NCI-H1105 (cell line): ENCODE measurements at regions not wholly inside any gene's neighbourhood (a gene's known extent, or its start where the extent isn't known, plus 50 kb on each side); places are given as distances from the start of the nearest gene placed in this dataset.
A peak's percentile ranks its signal among the peaks of the same experiment; 100 is the strongest.

ENCODE experiments used
- DNase-seq: peaks from one replicate; lab custom pipeline; 2025; lab: John Stamatoyannopoulos, UW

- DNase-seq, result no peak
These were observed 254.8 kb downstream of the KCNS3 start for GRCh38 chr2:18133310-18133709.

DNA sequence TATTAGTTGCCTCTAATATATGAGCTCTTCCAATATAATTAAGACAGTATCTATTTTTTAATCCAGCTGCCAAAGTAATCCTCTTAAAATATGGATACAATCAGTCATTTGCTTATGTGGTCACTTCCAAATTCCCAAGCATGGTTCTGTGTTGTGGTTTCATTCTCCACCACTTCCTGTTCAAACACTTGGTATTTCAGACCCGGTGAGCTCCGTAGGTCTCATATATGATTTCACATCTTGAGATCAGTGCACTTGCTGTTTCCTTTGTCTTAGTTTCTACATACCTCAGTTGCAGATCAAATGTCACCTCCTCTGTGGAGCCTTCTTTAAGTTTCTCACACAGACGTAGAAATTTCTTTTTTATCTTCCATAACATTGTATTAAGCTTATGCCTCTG lies 254.2 kb downstream of the KCNS3 start:
- DNase-seq, result no peak

GRCh38 chr2:18131761-18132160 lies 253.3 kb downstream of the KCNS3 start:
- DNase-seq, result no peak

DNA sequence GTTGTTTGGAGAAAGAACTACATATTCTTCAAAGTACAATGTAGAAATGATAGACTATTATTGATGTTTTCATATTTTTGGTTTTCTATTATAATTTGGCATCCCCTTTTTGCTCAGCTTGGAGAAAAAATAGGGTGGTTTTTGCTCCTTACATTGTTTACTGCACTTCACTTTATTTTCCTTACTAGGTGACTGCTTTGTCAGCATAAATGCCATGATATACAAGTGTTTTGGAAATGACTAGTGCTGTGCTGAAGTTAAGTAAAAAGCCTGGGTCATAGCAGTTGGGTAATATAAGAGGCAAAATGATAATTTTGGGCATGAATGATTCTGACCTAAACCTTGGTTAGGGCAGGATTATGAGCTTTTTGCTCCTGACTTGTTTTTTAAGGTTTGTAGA lies 250.9 kb downstream of the KCNS3 start:
- no peak for DNase-seq

DNA sequence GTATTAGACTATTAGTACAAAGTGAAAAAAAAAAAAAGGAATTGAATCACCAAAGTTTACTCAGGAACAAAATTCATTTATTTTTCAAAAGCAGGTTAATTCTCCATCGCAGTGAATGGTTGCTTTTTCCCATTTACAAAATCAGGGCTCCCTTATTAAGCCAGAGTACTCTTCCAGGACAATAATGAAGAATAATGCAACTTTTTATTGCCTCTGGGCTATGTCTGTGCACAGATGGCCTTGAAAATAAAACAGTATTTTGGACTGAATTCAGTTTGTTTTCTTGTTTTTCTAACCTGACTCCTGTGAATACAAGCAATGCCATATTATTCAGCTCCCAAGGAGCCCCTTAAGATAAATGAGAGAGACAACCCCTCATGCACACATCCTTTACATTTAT lies 246.8 kb downstream of the KCNS3 start:
- no peak for DNase-seq

DNA sequence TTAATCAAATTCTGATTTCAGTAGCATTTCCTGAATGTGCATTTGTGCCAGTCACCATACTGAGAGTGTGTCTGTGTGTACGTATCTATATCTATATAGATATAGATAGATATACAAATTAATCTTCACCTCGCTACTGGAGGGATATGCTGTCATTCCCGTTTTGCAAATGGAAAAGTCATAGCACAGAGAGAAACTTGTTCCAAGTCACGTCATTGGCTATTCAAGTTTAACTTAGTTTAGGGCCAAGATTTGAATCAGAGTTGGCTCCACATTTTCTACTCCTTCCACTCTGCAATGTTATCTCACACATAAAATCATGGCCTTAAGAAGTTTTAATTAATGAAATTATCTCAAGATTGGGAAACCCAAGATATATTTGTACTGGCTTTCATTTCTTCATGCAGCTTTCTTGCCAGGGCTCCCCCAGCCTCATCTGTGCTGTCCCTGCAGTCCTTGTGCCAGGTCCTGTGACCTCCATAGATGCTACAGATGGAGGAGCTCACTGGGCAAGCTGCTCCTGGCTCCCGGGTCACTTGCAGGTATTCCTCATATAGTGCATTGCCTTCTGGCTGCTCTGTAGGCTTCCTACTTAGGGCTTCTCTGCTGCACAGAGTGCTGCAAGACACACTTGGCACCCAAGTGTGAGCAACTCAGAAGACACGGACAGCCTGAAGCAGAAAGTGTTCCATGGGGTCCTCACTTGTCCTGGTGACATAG lies 245.8 kb downstream of the KCNS3 start:
- no peak for DNase-seq

DNA sequence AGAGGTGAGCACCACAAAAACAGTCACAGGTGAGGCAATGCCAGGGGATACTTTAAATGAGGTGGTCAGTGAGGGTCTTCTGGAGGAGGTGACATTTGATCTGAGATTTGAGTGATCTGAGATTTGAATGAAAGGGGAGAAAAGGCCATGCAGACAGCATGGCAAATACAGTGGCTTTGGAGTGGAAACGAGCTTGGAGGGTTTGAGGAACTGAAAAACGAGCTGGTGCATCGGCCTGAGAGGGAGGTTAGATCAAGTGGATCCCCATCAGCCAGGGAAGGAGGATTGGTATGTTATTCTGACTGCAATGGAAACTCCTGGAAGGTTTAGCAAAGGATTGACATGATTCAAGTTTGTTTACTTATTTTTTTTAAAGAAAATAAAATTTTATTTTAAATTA lies 245.1 kb downstream of the KCNS3 start:
- no peak for DNase-seq

DNA sequence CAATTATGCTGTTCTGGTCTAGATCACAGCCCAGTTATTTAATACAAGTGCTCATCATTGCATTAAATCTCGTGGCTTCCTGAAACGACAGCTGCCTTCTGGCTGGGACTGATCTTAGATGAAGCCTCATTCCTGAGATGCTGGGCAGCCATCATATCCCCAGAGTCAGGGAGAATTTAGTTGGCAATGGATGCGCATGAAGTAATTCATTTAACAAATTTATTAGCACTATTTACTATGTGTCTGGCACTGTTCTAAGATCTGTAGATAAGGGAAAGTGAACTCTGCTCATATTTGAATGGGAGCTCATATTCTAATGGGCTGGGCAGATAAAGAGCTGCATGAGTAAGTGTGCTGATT lies 244.7 kb downstream of the KCNS3 start:
- DNase-seq, result no peak

- DNase-seq, result no peak
These were observed 244.2 kb downstream of the KCNS3 start for GRCh38 chr2:18122544-18123210.

DNA sequence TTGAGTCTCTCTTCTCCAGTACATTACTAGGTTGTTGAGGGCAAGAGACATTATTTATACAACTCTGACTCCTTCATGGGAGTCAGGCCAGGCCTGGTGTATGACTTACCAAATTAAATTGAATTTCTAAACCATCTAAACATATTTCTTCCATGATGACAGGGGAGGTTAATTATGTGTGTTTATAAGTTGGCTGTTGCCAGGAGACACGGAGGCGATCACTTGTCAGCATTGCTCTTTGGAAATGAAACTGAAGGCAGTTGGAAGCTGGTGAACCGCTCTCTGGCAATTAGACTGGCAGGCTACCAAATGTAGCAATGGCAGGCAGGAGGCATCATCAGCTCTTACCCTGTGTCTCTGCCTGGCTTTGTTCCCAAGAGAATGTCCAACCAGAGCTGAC lies 241.4 kb downstream of the KCNS3 start:
- DNase-seq, result peak; percentile 78

DNA sequence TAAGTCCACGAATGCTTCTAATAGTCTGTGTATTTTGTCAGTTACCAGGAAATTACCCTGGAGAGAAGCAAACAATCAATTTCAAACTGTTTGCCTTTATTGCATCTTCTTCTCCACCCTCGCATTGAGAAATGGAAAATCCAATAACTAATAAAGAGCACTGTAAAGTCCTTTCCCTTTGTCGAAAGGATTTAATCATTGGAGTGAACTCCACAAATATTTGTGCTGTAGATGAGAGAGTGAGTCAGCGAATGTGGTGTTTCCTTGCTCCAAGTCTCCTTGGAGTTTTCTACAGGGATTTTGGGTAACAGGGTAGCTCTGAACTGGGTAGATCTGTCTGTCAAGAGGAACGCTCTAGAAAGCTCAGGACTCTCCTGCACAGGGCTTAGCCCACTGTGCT lies 240.2 kb downstream of the KCNS3 start:
- no peak for DNase-seq

DNA sequence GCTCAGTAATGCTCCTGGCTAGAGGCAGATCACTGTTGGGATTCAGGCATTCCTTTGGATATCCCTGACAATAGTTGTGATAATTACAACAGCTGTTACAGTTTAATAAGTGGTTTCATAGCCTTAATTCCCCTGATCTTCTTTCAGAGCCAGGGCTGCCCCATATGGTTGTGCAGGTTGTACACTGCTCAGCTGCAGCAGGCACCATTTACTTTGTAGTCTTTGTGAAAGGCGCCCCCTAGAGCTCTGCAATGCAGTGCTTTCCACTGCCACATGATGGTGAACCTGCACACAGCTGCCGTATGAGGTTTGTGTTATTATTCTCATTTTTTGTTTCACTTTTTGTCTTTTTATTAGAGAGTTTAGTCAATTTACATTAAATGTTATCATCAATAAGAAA lies 239.1 kb downstream of the KCNS3 start:
- no peak for DNase-seq

DNA sequence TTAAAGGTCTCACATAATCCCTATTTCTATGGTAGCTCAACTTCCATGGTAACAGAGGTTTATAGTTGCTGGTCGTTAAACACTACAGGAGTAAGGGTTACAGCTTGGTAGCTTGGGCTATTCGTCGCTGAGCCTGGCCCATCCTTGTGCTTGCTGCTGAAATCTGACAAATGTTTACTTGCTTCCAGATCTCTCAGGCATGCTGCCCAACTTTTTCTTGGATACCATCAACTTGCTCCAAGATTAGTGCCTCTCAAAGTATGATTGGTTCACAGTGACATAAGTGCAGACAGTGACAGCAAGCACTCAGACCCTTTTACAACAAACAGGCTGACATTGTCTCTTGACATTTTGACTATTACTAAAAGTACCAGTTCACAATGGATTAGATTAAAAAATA lies 231.8 kb downstream of the KCNS3 start:
- DNase-seq, result no peak

DNA sequence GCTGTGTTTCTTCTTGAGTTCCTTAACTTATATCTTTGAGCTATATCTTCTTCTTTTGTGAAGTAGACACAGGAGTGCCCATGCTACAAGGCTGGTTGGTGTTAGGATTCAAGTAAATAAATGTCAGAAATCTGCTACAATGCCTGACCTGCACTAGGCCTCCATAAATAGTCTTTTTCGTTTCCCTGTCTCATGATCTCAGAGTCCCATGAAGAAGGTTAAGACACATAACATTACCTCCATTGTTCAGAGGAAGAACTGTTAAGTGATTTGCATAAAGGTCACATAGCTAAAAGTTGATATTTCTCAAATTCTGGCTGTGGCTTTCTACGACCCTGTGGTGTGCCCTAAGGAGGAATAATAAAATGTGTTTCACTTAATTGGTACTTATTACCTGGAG lies 228.4 kb downstream of the KCNS3 start:
- DNase-seq, result no peak

- no peak for DNase-seq
These were observed 227.5 kb downstream of the KCNS3 start for GRCh38 chr2:18105929-18106328.

DNA sequence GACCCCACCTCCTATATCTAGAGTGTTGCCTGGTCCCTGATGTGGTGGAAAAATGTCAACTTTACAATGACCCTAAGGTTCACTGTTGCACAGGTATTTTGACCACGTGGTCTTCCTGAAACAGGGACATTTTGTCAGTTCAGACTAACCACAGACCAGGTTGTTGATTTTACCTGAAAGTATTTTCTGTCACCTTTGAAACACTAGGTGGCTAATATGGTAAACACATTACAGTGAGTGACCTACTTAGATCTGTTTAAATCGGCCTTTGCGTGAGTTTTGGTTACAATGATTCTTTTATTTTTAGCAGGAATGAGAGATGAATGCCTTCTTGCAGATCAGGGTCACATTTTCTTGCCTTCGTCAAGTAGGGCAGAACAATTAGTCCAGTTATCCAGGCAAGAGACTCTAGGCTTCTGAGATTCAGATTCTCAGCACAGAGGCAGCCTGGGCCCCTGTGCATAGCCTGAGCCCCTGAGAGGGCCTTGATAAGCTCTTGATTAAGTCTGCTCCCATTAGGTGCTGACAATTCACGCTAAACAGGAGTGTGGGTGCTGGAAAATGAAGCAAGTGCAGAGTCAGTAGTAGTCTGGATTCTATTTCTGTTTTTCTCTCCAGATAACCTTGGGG lies 226.2 kb downstream of the KCNS3 start:
- DNase-seq, result no peak

GRCh38 chr2:18096836-18097405 lies 218.5 kb downstream of the KCNS3 start:
- DNase-seq, result no peak

- DNase-seq, result no peak
These were observed 215.8 kb downstream of the KCNS3 start for GRCh38 chr2:18094277-18094676.

DNA sequence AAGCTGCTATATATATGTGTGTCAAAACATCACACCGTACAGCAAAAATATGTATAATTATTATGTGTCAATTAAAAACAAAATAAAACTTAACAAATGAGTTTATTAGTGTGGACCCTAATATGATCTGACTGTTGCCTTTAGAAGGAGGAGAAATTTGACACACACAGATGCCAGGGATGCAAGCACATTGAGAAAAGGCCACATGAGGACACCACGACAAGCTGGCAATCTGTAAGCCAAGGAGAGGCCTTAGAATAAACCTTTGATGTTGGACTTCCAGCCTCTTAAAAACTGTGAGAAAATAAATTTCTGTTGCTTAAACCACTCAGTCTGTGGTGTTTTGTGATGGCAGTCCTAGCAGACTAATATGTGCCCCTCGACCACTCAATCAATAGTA lies 214.7 kb downstream of the KCNS3 start:
- no peak for DNase-seq

- no peak for DNase-seq
These were observed 214.3 kb downstream of the KCNS3 start for GRCh38 chr2:18092760-18093159.

GRCh38 chr2:18085593-18085992 lies 207.1 kb downstream of the KCNS3 start:
- DNase-seq, result no peak

DNA sequence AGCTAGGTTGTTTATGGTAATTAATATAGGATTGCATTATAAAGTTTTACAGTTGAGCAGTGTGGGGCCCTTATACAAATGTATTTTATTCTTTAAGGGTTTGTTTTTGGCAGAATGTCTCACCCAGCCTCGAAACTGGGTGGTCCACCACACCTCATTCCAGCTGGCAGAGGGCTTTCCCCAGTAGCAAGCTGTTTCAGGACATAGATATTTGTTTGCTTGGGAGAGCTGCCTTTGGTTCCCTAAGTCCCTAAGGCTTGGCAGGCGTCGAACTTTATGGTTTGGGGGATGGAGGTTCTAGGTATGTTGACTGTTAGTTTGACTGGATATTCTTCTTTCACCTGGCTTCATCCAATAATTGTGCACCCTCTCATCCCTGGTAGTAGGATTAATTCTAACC lies 205.9 kb downstream of the KCNS3 start:
- DNase-seq, result no peak

DNA sequence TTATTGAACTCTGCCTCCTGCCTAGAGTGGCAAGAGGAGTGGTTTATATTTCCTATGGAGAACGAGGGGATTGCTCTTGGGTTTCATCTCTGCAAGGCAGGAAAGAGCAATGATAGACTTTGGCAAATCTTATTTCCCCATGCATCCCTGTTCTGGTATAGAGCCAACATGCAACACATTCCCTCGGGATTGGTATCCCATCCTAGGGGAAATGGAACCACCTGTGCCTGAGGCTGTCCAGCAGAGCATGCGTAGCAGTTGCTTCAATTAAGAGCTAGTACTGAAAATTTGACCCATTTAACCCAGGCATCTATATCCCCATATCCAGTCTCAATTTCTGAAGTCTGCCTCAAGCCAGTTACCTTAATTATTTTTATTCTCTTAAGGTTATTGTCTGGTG lies 205.3 kb downstream of the KCNS3 start:
- DNase-seq, result no peak
